ENCODE measurements at regions not wholly inside any gene's neighbourhood (a gene's known extent, or its start where the extent isn't known, plus 50 kb on each side); places are given as distances from the start of the nearest gene placed in this dataset.

- intact Hi-C loops (cut with DNase I): no loop called here
- Histone ChIP-seq H3K4me3 (no peak overlapping the region), H3K36me3 (no peaks in the 10 kb centered on the region), H3K4me1 (no peaks in the 10 kb centered on the region), H3K9me3 (no peaks in the 10 kb centered on the region), H3K27me3 (no peaks in the 10 kb centered on the region), H3K27ac (no peak overlapping the region)
- ATAC-seq: no peak
- TF ChIP-seq CTCF (IDR thresholded peaks at IDR 0.05): no peak
- no peak for DNase-seq
Measured at GRCh38 chr10:78589687-78590086, 479.1 kb upstream of the ZMIZ1 start.

- intact Hi-C loops (cut with DNase I): no loop called here
- TF ChIP-seq CTCF (IDR thresholded peaks at IDR 0.05): no peak
- no peaks in the 10 kb centered on the region for H3K9me3 ChIP-seq
- no peak overlapping the region for H3K4me3 ChIP-seq
- DNase-seq: no peak
- no peak for ATAC-seq
- H3K36me3 ChIP-seq: no peaks in the 10 kb centered on the region
- no peaks in the 10 kb centered on the region for H3K4me1 ChIP-seq
- no peak overlapping the region for H3K27ac ChIP-seq
- no peaks in the 10 kb centered on the region for H3K27me3 ChIP-seq
Measured at GRCh38 chr10:78591066-78591465, 477.7 kb upstream of the ZMIZ1 start.

DNA sequence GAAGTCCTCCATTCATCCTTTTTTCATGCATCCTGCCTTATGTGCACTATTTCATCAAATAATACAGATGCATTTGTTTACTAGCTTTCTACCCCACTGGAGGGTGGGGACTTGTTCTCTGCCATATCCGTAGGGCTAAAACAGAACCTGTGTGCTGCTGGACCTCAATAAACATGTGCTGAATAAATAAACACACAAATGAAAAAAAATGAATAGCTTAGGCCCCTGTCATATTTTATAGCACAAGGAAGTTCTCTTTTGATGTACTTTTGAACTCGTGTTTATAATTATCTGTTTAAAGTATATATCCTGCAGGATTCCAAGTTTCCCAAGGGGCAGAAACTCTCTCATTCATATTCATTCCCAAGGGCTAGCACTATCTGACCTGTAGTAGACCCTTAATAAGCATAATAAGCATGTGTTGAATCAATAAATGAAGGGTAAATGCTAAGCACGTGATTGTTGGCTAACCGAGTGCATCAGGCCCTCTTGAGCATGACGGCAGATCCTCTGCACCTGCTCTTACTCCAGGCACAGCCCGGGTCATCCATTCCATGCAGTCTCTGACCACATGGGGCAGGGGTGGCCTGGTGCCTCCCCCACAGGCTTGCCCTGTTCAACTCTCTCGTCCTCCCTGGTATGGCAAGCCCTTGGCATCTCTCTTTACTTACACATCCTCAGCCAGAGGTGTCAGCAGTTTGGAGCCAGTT is 474.1 kb upstream of the ZMIZ1 start:
- no peaks in the 10 kb centered on the region for H3K9me3 ChIP-seq
- H3K4me1 ChIP-seq: no peaks in the 10 kb centered on the region
- DNase-seq (no peak), ATAC-seq (no peak)
- H3K36me3 ChIP-seq: no peaks in the 10 kb centered on the region
- H3K27ac ChIP-seq: no peak overlapping the region
- no peak for TF ChIP-seq CTCF (IDR thresholded peaks at IDR 0.05)
- H3K27me3 ChIP-seq: no peaks in the 10 kb centered on the region
- intact Hi-C loops (cut with DNase I): no loop called here
- H3K4me3 ChIP-seq: no peak overlapping the region

DNA sequence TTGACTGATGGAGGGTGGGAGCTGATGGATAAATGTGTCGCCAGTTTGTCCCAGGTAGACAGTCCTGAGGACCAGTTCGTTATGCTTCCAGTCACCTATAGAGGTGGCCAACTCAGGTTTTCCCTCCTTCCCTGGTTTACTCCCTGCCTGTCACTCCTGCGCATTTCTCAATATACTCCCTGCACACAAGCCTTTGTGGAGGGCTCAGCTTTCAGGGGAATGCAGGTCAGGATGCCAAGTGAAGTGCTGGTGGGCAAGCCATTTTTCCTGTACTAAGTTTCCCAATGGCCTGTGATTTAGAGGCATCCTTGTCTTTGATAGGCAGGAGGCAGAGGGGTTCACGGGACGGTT is 473.5 kb upstream of the ZMIZ1 start:
- intact Hi-C loops (cut with DNase I): no loop called here
- TF ChIP-seq CTCF (IDR thresholded peaks at IDR 0.05): no peak
- Histone ChIP-seq H3K4me1 (no peaks in the 10 kb centered on the region), H3K27me3 (no peaks in the 10 kb centered on the region), H3K4me3 (no peak overlapping the region), H3K27ac (no peak overlapping the region), H3K9me3 (no peaks in the 10 kb centered on the region), H3K36me3 (no peaks in the 10 kb centered on the region)
- DNase-seq (no peak), ATAC-seq (no peak)

DNA sequence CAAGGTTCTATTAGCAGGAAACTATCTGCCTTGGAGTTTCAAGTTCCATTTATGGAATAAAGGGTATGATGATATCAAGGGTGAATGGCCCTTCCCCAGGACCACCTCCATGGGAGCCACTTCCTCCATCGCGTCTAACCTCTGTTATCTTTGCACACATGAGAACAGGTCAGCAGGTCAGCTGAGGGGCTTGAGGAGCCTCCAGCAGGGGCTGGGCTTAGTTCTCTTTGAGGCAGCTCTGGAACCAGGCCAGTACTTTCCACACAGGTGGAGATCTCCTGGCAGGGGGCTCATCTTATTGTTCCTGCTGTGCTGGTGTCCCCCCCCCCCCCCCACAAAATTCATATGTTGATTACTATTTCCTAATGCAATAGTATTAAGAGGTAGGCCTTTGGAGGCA is 472.2 kb upstream of the ZMIZ1 start:
- H3K27me3 ChIP-seq: no peaks in the 10 kb centered on the region
- no peak for ATAC-seq
- intact Hi-C loops (cut with DNase I): no loop called here
- no peaks in the 10 kb centered on the region for H3K9me3 ChIP-seq
- no peak overlapping the region for H3K27ac ChIP-seq
- no peak for TF ChIP-seq CTCF (IDR thresholded peaks at IDR 0.05)
- no peak for DNase-seq
- no peaks in the 10 kb centered on the region for H3K36me3 ChIP-seq
- no peak overlapping the region for H3K4me3 ChIP-seq
- H3K4me1 ChIP-seq: no peaks in the 10 kb centered on the region

Data from left lung (tissue), 4 donors.